GM12892 (cell line): ENCODE measurements at regions not wholly inside any gene's neighbourhood (a gene's known extent, or its start where the extent isn't known, plus 50 kb on each side); places are given as distances from the start of the nearest gene placed in this dataset.
"Not testable (repeated sequence)": the region's sequence is repeated elsewhere in the genome, so short reads cannot be mapped to it uniquely, and the experiment has no call there.

Experiments
- DNase-seq: peaks from one replicate; pipeline ENCODE4 v3.0.0; 2011; ENCODE audit not compliant: insufficient read length
- FAIRE-seq: peaks from 2 replicates; lab custom pipeline; 2011; peaks lifted over from hg19 to GRCh38; lab: Jason Lieb, UNC
- POLR2A ChIP-seq: IDR thresholded peaks from 2 replicates; pipeline ENCODE4 v1.6.1; 2011; ENCODE audit warnings: low read depth, low read length, control low read depth
- POLR2AphosphoS5 ChIP-seq: IDR thresholded peaks from 2 replicates; pipeline ENCODE4 v1.6.1; 2011; ENCODE audit warnings: low read depth, low read length, control low read depth
- TAF1 ChIP-seq: IDR thresholded peaks from 2 replicates; pipeline ENCODE4 v1.6.1; 2011; ENCODE audit warnings: low read depth, mild to moderate bottlenecking, control low read depth, low read length, borderline replicate concordance

DNA sequence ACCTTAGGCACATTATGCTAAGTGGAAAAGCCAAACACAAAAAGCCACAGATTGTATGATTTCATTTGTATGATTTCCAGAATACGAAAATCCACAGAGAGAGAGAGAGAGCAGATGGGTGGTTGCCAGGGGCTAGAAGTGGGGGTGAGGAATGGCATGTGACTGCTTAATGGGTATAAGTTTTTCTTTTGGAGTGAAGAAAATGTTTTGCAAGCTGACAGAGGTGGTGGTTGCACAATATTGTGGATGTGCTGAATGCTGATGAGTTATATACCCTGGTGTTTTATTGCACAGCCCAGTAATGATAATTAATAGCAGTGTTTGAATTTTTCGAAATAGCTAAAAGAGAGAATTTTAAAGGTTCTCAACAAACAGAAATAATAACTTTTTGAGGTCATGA lies 386.1 kb upstream of the HS3ST1 start:
- DNase-seq, result no peak
- TF ChIP-seq TAF1 (no peak), POLR2AphosphoS5 (no peak), POLR2A (no peak)
- no peak for FAIRE-seq

DNA sequence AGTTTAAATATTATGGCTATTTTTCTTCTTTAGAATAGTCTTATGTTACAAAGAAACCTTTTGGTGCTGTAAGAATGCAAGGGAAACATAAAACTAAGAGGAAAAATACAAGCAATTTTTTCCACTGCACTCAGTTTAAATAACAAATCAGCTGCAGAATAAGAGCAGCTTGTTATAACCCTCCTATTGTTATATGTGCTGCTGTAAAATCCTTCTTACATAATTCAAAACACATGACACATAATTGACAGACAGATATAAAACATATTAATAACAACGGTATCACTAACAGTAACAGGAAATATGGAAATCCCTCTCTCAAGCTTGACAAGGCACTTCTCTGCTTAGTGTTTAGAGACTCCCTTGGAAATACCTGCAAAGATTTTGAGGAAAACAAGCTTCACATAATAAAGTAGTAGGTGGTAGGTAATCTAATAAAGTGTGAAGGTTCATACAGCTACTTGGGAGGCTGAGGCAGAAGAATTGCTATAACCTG lies 385.3 kb upstream of the HS3ST1 start:
- TF ChIP-seq POLR2A, result no peak
- TF ChIP-seq TAF1, result no peak
- FAIRE-seq, result no peak
- DNase-seq, result no peak

GRCh38 chr4:11811521-11811920 lies 382.8 kb upstream of the HS3ST1 start:
- not testable (repeated sequence) for FAIRE-seq, DNase-seq

- FAIRE-seq (no peak), DNase-seq (no peak)
- no peak for TF ChIP-seq POLR2A
- TF ChIP-seq TAF1, result no peak
- no peak for TF ChIP-seq POLR2AphosphoS5
Observed at GRCh38 chr4:11805842-11806241, 377.1 kb upstream of the HS3ST1 start.

DNA sequence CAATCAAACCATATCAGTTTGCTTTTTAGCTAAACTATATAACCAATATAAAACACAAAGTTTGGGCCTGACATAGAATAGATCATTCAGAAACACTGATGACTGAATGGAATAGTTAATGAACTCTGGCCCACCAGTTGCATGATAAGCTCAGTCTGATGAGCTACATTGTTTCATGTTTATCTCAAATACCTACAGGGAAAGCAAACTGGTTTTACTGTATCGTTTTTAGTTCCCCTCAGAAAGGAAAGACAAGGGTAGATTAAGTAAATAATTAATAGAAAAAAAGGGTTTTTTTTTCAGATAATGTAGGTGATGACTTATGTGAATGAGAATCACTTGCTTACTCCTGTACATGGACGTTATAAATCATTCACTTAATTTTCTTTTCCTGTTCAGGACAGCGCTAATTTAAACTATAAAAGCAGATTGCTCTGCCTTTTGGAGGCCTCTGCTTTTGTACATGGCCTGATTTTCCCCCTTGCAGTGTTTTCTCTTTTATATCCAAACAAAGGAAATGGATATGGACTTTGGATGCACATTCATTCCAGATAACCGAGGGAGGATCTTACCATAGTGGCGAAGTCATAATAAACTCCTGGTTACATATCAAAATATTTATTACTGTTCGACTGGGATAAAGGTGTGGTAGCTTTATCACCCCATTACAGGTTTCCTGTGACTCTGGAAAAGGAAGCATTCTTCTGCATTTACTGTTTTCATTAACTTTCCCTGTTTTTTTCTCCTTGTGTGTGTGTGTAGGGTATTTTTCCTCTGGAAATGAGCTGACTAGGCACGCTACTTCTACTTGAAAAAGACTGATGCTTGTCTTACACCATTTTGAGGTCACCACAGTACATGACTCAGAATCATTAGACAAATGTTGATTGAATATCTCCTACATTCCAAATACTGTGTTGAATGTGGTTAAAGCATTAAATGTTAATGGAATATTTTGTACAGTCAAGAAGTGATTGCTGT lies 373.1 kb upstream of the HS3ST1 start:
- no peak for FAIRE-seq
- no peak for TF ChIP-seq POLR2A
- TF ChIP-seq POLR2AphosphoS5, result no peak
- no peak for TF ChIP-seq TAF1
- DNase-seq, result no peak

GRCh38 chr4:11799196-11799595 lies 370.5 kb upstream of the HS3ST1 start:
- TF ChIP-seq POLR2AphosphoS5, result no peak
- TF ChIP-seq TAF1, result no peak
- no peak for FAIRE-seq
- DNase-seq, result no peak

DNA sequence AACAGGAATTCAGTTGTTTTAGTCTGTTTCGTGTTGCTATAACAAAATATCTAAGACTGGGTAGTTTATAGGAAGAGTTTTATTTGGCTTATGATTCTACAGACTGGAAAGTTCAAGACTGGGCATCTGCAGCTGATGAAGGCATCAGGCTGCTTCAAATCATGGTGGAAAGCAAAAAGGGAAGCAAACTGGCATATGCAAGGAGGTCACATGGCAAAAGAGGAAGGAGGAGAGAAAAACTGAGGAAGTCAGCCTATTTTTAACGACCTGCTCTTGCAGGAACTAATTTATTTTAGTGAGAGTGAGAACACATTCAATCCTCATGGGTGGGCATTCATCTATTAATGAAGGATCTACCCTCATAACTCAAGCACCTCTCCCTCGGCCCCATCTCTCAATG lies 363.1 kb upstream of the HS3ST1 start:
- TF ChIP-seq POLR2AphosphoS5 (no peak), TAF1 (no peak), POLR2A (no peak)
- DNase-seq, result no peak
- no peak for FAIRE-seq

GRCh38 chr4:11790230-11790629 lies 361.5 kb upstream of the HS3ST1 start:
- no peak for FAIRE-seq
- DNase-seq, result no peak
- TF ChIP-seq POLR2A (no peak), TAF1 (no peak), POLR2AphosphoS5 (no peak)

DNA sequence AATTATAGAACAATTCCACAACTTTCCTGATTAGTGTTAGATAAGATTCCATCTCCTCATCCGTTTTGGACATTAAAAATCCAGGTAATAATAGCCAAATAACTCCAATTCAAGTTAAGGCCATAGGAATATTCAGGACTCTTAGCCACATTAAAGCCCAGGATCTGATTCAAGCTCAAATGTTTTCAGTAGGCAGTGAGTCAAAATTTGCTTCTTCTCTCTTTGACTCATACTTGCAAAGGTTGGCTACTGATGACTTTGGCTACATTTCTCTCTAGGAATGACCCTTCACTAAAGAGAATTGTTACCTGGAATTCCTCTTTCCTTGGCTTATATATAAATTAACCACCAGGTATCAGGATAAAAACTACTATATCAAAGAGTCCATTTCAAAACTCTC lies 354.9 kb upstream of the HS3ST1 start:
- no peak for FAIRE-seq
- DNase-seq, result no peak
- TF ChIP-seq POLR2A (no peak), TAF1 (no peak), POLR2AphosphoS5 (no peak)

GRCh38 chr4:11782859-11783258 lies 354.2 kb upstream of the HS3ST1 start:
- FAIRE-seq (no peak), DNase-seq (no peak)
- TF ChIP-seq POLR2AphosphoS5, result no peak
- TF ChIP-seq POLR2A, result no peak
- TF ChIP-seq TAF1, result no peak

GRCh38 chr4:11777447-11777846 lies 348.8 kb upstream of the HS3ST1 start:
- DNase-seq (no peak), FAIRE-seq (no peak)
- TF ChIP-seq TAF1 (no peak), POLR2AphosphoS5 (no peak), POLR2A (no peak)

- TF ChIP-seq POLR2AphosphoS5 (no peak), TAF1 (no peak)
- FAIRE-seq (no peak), DNase-seq (no peak)
Observed at GRCh38 chr4:11774346-11774745, 345.7 kb upstream of the HS3ST1 start.
